HCT116 (cell line): ENCODE measurements at regions not wholly inside any gene's neighbourhood (a gene's known extent, or its start where the extent isn't known, plus 50 kb on each side); places are given as distances from the start of the nearest gene placed in this dataset.

Experiments
- ATAC-seq: fragments of 200-7000 bp; cut with Tn5 transposase; 2 replicates; pipeline ENCODE4 v1.9.1; 2020; ENCODE audit warnings: mild to moderate bottlenecking, moderate library complexity
- BruUV-seq: library from RNA; stranded (reverse); fragments of 400-500 nt; replicated peaks from 2 replicates; lab custom pipeline; 2021; lab: Mats Ljungman, UMichigan
- CTCF ChIA-PET: fragments of 300-600 bp; sonication (Branson Sonifier 250); formaldehyde crosslinking; loops from one replicate; lab custom pipeline; 2021; ENCODE audit warnings: antibody characterized with exemption; lab: Charles Lee
- POLR2A ChIA-PET: fragments of 300-600, 350-600 bp; sonication (Branson Sonifier 250); formaldehyde crosslinking; loops from one replicate; lab custom pipeline; 2021; ENCODE audit warnings: antibody characterized with exemption; lab: Charles Lee
- RAD21 ChIA-PET, 2 experiments: fragments of 300-600 bp; sonication (Branson Sonifier 250); formaldehyde crosslinking; loops; one replicate each; lab custom pipeline; 2023; ENCODE audit warnings: low total read pairs in 2 of 2; ENCODE audit not compliant: uncharacterized antibody in 2 of 2, unreplicated experiment in 2 of 2, low non-redundant PET in 1 of 2; lab: Charles Lee
- DNase-seq: peaks from one replicate; pipeline ENCODE4 v3.0.0-alpha.2; 2010; ENCODE audit warnings: low read depth, low spot score
- H2AFZ ChIP-seq: fragments of 200-600 bp; shearing (Covaris generic), sonication (generic); 2 replicates; pipeline ENCODE4 v1.6.1; 2017; ENCODE audit warnings: low read depth, mixed run types, mixed read lengths, antibody characterized with exemption, low read length; ENCODE audit not compliant: poor library complexity, severe bottlenecking
- H3K27ac ChIP-seq: 2 replicates; pipeline ENCODE4 v1.5.1; 2012; ENCODE audit warnings: low read depth, low read length
- H3K27me3 ChIP-seq: fragments of 200-600 bp; sonication (generic); 2 replicates; pipeline ENCODE4 v1.6.1; 2016; ENCODE audit warnings: mixed run types, low read length, mixed read lengths; ENCODE audit not compliant: insufficient read depth
- H3K36me3 ChIP-seq, 2 experiments: fragments of 200-500 bp in 1 of 2; fragments of 200-600 bp in 1 of 2; sonication (Bioruptor generic) in 1 of 2; sonication (generic) in 1 of 2; 2 replicates each; pipeline versions ENCODE4 v1.5.1 to v1.6.1; 2014 to 2016; ENCODE audit warnings: low read length in 2 of 2, inconsistent platforms in 1 of 2, mixed read lengths in 1 of 2, mixed run types in 1 of 2; ENCODE audit not compliant: insufficient read depth in 2 of 2, control insufficient read depth in 1 of 2
- H3K4me1 ChIP-seq, 2 experiments: fragments of 200-600 bp in 1 of 2; sonication (generic) in 1 of 2; 2 replicates each; pipeline versions ENCODE4 v1.5.1 to v1.6.1; 2012 to 2017; ENCODE audit warnings: low read length in 2 of 2, inconsistent platforms in 1 of 2, mild to moderate bottlenecking in 1 of 2, mixed read lengths in 1 of 2, mixed run types in 1 of 2, moderate library complexity in 1 of 2; ENCODE audit not compliant: insufficient read depth in 2 of 2, control insufficient read depth in 1 of 2
- H3K4me2 ChIP-seq: fragments of 200-600 bp; sonication (generic); 2 replicates; pipeline ENCODE4 v1.6.1; 2017; ENCODE audit warnings: mixed run types, low read length, mixed read lengths
- H3K4me3 ChIP-seq, 2 experiments: fragments of 200-600 bp in 1 of 2; sonication (generic) in 1 of 2; replicated peaks in 1 of 2; 2 replicates each; pipeline ENCODE4 v1.5.1; 2011 to 2016; ENCODE audit warnings: low read length in 2 of 2, control low read depth in 1 of 2, low read depth in 1 of 2, mild to moderate bottlenecking in 1 of 2, mixed read lengths in 1 of 2, mixed run types in 1 of 2
- H3K79me2 ChIP-seq: fragments of 200-600 bp; sonication (generic); 2 replicates; pipeline ENCODE4 v1.6.1; 2017; ENCODE audit warnings: mild to moderate bottlenecking, mixed run types, low read length, moderate library complexity, mixed read lengths; ENCODE audit not compliant: insufficient read depth
- H3K9ac ChIP-seq: fragments of 200-600 bp; sonication (generic); 2 replicates; pipeline ENCODE4 v1.6.1; 2016; ENCODE audit warnings: low read length, mixed read lengths
- H3K9me2 ChIP-seq: fragments of 200-600 bp; sonication (generic), shearing (Covaris generic); 2 replicates; pipeline ENCODE4 v1.6.1; 2017; ENCODE audit warnings: mixed run types, mild to moderate bottlenecking, moderate library complexity; ENCODE audit not compliant: insufficient read depth
- H3K9me3 ChIP-seq, 2 experiments: fragments of 200-500 bp in 1 of 2; fragments of 200-600 bp in 1 of 2; sonication (Bioruptor generic) in 1 of 2; sonication (generic) in 1 of 2; 2 replicates each; pipeline ENCODE4 v1.6.1; 2014 to 2017; ENCODE audit warnings: low read length in 2 of 2, mixed read lengths in 2 of 2, inconsistent platforms in 1 of 2, low read depth in 1 of 2, mild to moderate bottlenecking in 1 of 2, mixed run types in 1 of 2, moderate library complexity in 1 of 2; ENCODE audit not compliant: control insufficient read depth in 1 of 2, insufficient read depth in 1 of 2
- H4K20me1 ChIP-seq: fragments of 200-600 bp; sonication (generic), shearing (Covaris generic); 2 replicates; pipeline ENCODE4 v1.6.1; 2017; ENCODE audit warnings: mixed run types, mild to moderate bottlenecking, moderate library complexity; ENCODE audit not compliant: insufficient read depth
- CTCF ChIP-seq, 3 experiments: fragments of 200-600 bp in 1 of 3; sonication (generic) in 1 of 3; IDR thresholded peaks in 2 of 3; conservative IDR thresholded peaks in 1 of 3; 2 replicates each; pipeline ENCODE4 v1.5.1; 2012 to 2017; ENCODE audit warnings: low read depth in 2 of 3, low read length in 2 of 3, antibody characterized with exemption in 1 of 3, borderline replicate concordance in 1 of 3, control low read depth in 1 of 3, mild to moderate bottlenecking in 1 of 3, mixed read lengths in 1 of 3, mixed run types in 1 of 3, moderate library complexity in 1 of 3; ENCODE audit not compliant: insufficient read depth in 1 of 3
- EGR1 ChIP-seq: IDR thresholded peaks from 2 replicates; pipeline ENCODE4 v1.6.1; 2012; ENCODE audit warnings: low read depth
- ELF1 ChIP-seq: IDR thresholded peaks from 2 replicates; pipeline ENCODE4 v1.6.1; 2012; ENCODE audit warnings: low read depth, borderline replicate concordance
- EZH2phosphoT487 ChIP-seq: fragments of 200-600 bp; IDR thresholded peaks from 2 replicates; pipeline ENCODE4 v1.6.1; 2018; ENCODE audit warnings: antibody characterized with exemption, borderline replicate concordance
- MAX ChIP-seq: IDR thresholded peaks from 2 replicates; pipeline ENCODE4 v1.6.1; 2012
- POLR2AphosphoS5 ChIP-seq: IDR thresholded peaks from 2 replicates; pipeline ENCODE4 v1.6.1; 2011; ENCODE audit warnings: mild to moderate bottlenecking, low read depth, low read length, moderate library complexity
- SIN3A ChIP-seq: IDR thresholded peaks from 2 replicates; pipeline ENCODE4 v1.6.1; 2012; ENCODE audit warnings: low read depth
- SP1 ChIP-seq: IDR thresholded peaks from 2 replicates; pipeline ENCODE4 v1.6.1; 2012; ENCODE audit warnings: low read depth
- TCF7L2 ChIP-seq: IDR thresholded peaks from 2 replicates; pipeline ENCODE4 v1.7.0; 2011; ENCODE audit warnings: borderline replicate concordance, inconsistent platforms; ENCODE audit not compliant: insufficient read depth, insufficient read length; ENCODE audit errors: extremely low read depth
- ZFX ChIP-seq: fragments of 450-650 bp; IDR thresholded peaks from 2 replicates; pipeline ENCODE4 v1.6.1; 2017
- ZNF274 ChIP-seq: fragments of 200-500 bp; sonication (Bioruptor generic); IDR thresholded peaks from 2 replicates; pipeline ENCODE4 v1.6.1; 2014; ENCODE audit warnings: mild to moderate bottlenecking, low read depth, low read length, inconsistent platforms
- intact Hi-C: fragments of 100-400 bp; cut with micrococcal nuclease; formaldehyde crosslinking; loops from 2 replicates; pipeline ENCODE4 v1.10.0; 2022
- TF ChIP-seq, protein P1 (sequence below): IDR thresholded peaks from 2 replicates; pipeline ENCODE4 v1.6.1; 2012

DNA sequence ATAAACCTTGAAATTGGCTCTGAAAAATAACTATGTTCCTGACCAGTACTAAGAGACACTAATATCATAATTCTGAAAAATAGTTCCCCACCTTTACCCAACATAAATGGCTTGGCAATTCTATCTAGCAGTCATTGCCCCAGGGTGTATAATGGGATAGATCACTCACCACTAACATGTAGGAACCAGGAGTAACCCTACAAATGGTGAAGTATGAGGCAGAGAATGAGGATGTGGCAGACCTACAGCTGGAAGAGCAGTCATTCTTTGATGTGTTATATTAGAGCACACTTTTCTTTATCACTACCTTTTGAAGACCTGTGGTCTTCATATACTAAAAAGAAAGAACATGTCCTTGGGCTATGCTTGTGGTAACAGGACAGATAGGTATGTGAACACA is 136.5 kb upstream of the SYNDIG1 start:
- no peak for TF ChIP-seq CTCF (IDR thresholded peaks at IDR 0.05 in 2 of 3, conservative IDR thresholded peaks at IDR 0.05 in 1 of 3; ENCODE audit: borderline replicate concordance in 1 of 3, insufficient read depth in 1 of 3, low read depth in 2 of 3, low read length in 2 of 3)
- TF ChIP-seq, protein P1, sequence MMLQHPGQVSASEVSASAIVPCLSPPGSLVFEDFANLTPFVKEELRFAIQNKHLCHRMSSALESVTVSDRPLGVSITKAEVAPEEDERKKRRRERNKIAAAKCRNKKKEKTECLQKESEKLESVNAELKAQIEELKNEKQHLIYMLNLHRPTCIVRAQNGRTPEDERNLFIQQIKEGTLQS: no peak
- TF ChIP-seq ZNF274: no peak
- no peak for TF ChIP-seq TCF7L2
- TF ChIP-seq MAX: no peak
- ChIA-PET CTCF (no interaction called here), POLR2A (no interaction called here), RAD21 (no interaction called here)
- Histone ChIP-seq H3K9me2 (no peaks in the 10 kb centered on the region), H2AFZ (no peak overlapping the region), H3K27ac (no peak overlapping the region), H3K79me2 (no peaks in the 10 kb centered on the region), H3K4me2 (no peak overlapping the region), H3K4me1 (no peaks in the 10 kb centered on the region), H4K20me1 (no peaks in the 10 kb centered on the region), H3K27me3 (no peaks in the 10 kb centered on the region), H3K36me3 (no peaks in the 10 kb centered on the region), H3K9me3 (peaks cover 0 to 14% of the 10 kb centered on the region in 2 experiments; a peak in 1 of 4 replicates), H3K4me3 (no peak overlapping the region), H3K9ac (no peak overlapping the region)
- no peak for ATAC-seq
- DNase-seq: no peak
- intact Hi-C loops: no loop called here
- BruUV-seq: no TSS peak

- Histone ChIP-seq H3K4me2 (no peak overlapping the region), H3K4me3 (no peak overlapping the region), H3K27me3 (no peaks in the 10 kb centered on the region), H2AFZ (no peak overlapping the region), H3K27ac (no peak overlapping the region), H4K20me1 (no peaks in the 10 kb centered on the region), H3K4me1 (no peaks in the 10 kb centered on the region), H3K9me3 (peaks cover 0 to 14% of the 10 kb centered on the region in 2 experiments; a peak in 1 of 4 replicates), H3K9ac (no peak overlapping the region), H3K79me2 (no peaks in the 10 kb centered on the region), H3K36me3 (no peaks in the 10 kb centered on the region), H3K9me2 (no peaks in the 10 kb centered on the region)
- TF ChIP-seq, protein P1: no peak
- TF ChIP-seq ZNF274: no peak
- TF ChIP-seq SP1: no peak
- no peak for TF ChIP-seq POLR2AphosphoS5
- TF ChIP-seq ELF1: no peak
- TF ChIP-seq ZFX: no peak
- TF ChIP-seq SIN3A: no peak
- TF ChIP-seq TCF7L2: no peak
- TF ChIP-seq EGR1: no peak
- no peak for TF ChIP-seq EZH2phosphoT487
- ATAC-seq (no peak), DNase-seq (no peak)
- CTCF ChIA-PET: no interaction called here
- intact Hi-C loops: no loop called here
- RAD21 ChIA-PET: no interaction called here
- POLR2A ChIA-PET: no interaction called here
- no TSS peak for BruUV-seq
Observed at GRCh38 chr20:24331939-24332338, 137.5 kb upstream of the SYNDIG1 start.
